ENCODE measurements at regions not wholly inside any gene's neighbourhood (a gene's known extent, or its start where the extent isn't known, plus 50 kb on each side); places are given as distances from the start of the nearest gene placed in this dataset.

DNA sequence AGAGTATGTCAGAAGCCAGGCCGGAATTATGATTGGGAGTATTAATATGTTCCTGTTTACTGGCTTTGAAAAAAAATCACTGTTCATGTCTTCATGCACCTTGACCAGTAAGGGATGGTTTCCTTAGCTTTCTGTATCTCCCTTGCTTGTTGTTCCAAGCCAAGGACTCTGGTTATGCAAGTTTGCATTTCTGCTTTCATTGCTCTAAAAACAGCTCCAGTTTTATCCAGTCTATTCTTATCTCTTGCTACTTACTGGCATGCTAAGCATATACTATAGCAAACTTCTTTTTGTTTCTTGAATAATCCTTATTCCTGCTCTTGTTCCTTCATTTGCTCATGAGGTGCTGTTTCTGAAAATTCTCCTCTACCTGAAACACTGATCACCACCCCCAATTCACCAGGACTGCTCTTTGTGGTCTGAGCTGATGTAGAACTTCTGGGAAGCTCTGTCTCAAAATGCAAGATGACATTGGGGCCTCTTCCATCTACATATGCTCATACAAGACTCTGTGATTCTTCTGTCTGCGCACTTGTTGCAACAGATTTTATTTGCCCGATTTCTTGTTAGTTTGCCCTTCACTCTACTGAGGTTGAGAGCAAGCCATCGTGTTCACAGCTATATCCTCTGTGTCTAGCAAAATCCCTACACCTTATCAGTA is 173.0 kb downstream of the EBLN2 start:
- Histone ChIP-seq H3K9me3 (replicated peaks; ENCODE audit: control insufficient read depth, insufficient read depth, low read depth, low read length) (no peaks in the 10 kb centered on the region), H4K20me1 (replicated peaks; ENCODE audit: control insufficient read depth, insufficient read depth, low read length) (no peaks in the 10 kb centered on the region), H3K9ac (ENCODE audit: insufficient read depth in 1 of 2, low read depth in 2 of 2, low read length in 2 of 2) (no peak overlapping the region), H3K9me1 (ENCODE audit: control insufficient read depth, insufficient read depth, low read length) (no peaks in the 10 kb centered on the region), H3K4me3 (no peak overlapping the region), H3K36me3 (ENCODE audit: control insufficient read depth, insufficient read depth, low read length) (no peaks in the 10 kb centered on the region), H3K27ac (ENCODE audit: extremely low read depth, low read depth, low read length) (no peak overlapping the region), H3K79me2 (ENCODE audit: control insufficient read depth, insufficient read depth, low read length) (no peaks in the 10 kb centered on the region), H3K27me3 (ENCODE audit: control insufficient read depth in 2 of 2, insufficient read depth in 2 of 2, low read length in 2 of 2) (peaks cover 0 to 7% of the 10 kb centered on the region in 2 experiments; a peak in 2 of 5 replicates), H2AFZ (ENCODE audit: low read depth, low read length) (no peak overlapping the region), H3K4me2 (ENCODE audit: insufficient read depth, low read length) (no peak overlapping the region), H3K4me1 (replicated peaks in 1 of 2; ENCODE audit: control insufficient read depth in 2 of 2, insufficient read depth in 2 of 2, low read length in 2 of 2) (no peaks in the 10 kb centered on the region)
- no peak for TF ChIP-seq MTA3 (IDR thresholded peaks at IDR 0.05; ENCODE audit: borderline replicate concordance)
- TF ChIP-seq LEF1 (IDR thresholded peaks at IDR 0.05): no peak
- DNase-seq (ENCODE audit: extremely low read depth in 1 of 4, low spot score in 3 of 4) (no peak), ATAC-seq (no peak), FAIRE-seq (no peak)
- BruUV-seq (replicated peaks): no TSS peak
- POLR2A ChIA-PET: interaction anchor here (0.8 kb wide), 1 partner anchor 19 kb away, joined by 3 read pairs; no protein-coding TSS in a partner anchor
- intact Hi-C loops (cut with micrococcal nuclease) (no loop called here), in situ Hi-C loops (cut with MboI) (no loop called here)
- 2% methylated on average over 4 of the region's 4 CpGs for WGBS (ENCODE audit: insufficient coverage, low coverage, missing lambda C conversion rate)
- CTCF ChIA-PET (ENCODE audit: low intra/inter-chr PET ratio): no interaction called here

GRCh38 chr3:73235768-73236167 is 174.3 kb downstream of the EBLN2 start:
- H4K20me1 ChIP-seq (replicated peaks; ENCODE audit: control insufficient read depth, insufficient read depth, low read length): no peaks in the 10 kb centered on the region
- no peak overlapping the region for H3K4me2 ChIP-seq (ENCODE audit: insufficient read depth, low read length)
- no peak overlapping the region for H2AFZ ChIP-seq (ENCODE audit: low read depth, low read length)
- H3K79me2 ChIP-seq (ENCODE audit: control insufficient read depth, insufficient read depth, low read length): no peaks in the 10 kb centered on the region
- intact Hi-C loops (cut with micrococcal nuclease) (no loop called here), in situ Hi-C loops (cut with MboI) (no loop called here)
- H3K9me1 ChIP-seq (ENCODE audit: control insufficient read depth, insufficient read depth, low read length): no peaks in the 10 kb centered on the region
- no peaks in the 10 kb centered on the region for H3K36me3 ChIP-seq (ENCODE audit: control insufficient read depth, insufficient read depth, low read length)
- H3K27ac ChIP-seq (ENCODE audit: extremely low read depth, low read depth, low read length): no peak overlapping the region
- BruUV-seq (replicated peaks): no TSS peak
- 2% methylated on average over 6 of the region's 7 CpGs for WGBS (ENCODE audit: insufficient coverage, low coverage, missing lambda C conversion rate)
- ATAC-seq: no peak
- H3K4me1 ChIP-seq (replicated peaks in 1 of 2; ENCODE audit: control insufficient read depth in 2 of 2, insufficient read depth in 2 of 2, low read length in 2 of 2): no peaks in the 10 kb centered on the region
- H3K9me3 ChIP-seq (replicated peaks; ENCODE audit: control insufficient read depth, insufficient read depth, low read depth, low read length): no peaks in the 10 kb centered on the region
- FAIRE-seq: no peak
- ChIA-PET CTCF (ENCODE audit: low intra/inter-chr PET ratio) (no interaction called here), POLR2A (no interaction called here)
- H3K4me3 ChIP-seq: no peak overlapping the region
- H3K9ac ChIP-seq (ENCODE audit: insufficient read depth in 1 of 2, low read depth in 2 of 2, low read length in 2 of 2): no peak overlapping the region
- H3K27me3 ChIP-seq (ENCODE audit: control insufficient read depth in 2 of 2, insufficient read depth in 2 of 2, low read length in 2 of 2): no peaks in the 10 kb centered on the region; a peak in 2 of 5 replicates
- TF ChIP-seq TCF7 (IDR thresholded peaks at IDR 0.05; ENCODE audit: borderline replicate concordance) (no peak), NBN (IDR thresholded peaks at IDR 0.05; ENCODE audit: low read depth) (no peak), JUN (IDR thresholded peaks at IDR 0.05; ENCODE audit: borderline replicate concordance, low read depth, low read length) (no peak), JUN (CRISPR knock-in tag; IDR thresholded peaks at IDR 0.05; ENCODE audit: borderline replicate concordance) (no peak), ZNF324 (CRISPR knock-in tag; IDR thresholded peaks at IDR 0.05) (no peak), PYGO2 (tag; IDR thresholded peaks at IDR 0.05) (no peak), YY1 (IDR thresholded peaks at IDR 0.05; ENCODE audit: borderline replicate concordance in 1 of 3, control insufficient read depth in 1 of 3, extremely low read depth in 1 of 3, insufficient read depth in 3 of 3, insufficient read length in 1 of 3, insufficient replicate concordance in 2 of 3, low read depth in 1 of 3, low read length in 2 of 3) (no peak), ZNF140 (CRISPR knock-in tag; IDR thresholded peaks at IDR 0.05) (no peak), ZNF239 (CRISPR knock-in tag; IDR thresholded peaks at IDR 0.05) (no peak), SAP30 (IDR thresholded peaks at IDR 0.05; ENCODE audit: borderline replicate concordance, insufficient read depth, low read depth, low read length, poor library complexity, severe bottlenecking) (no peak), ZNF3 (CRISPR knock-in tag; IDR thresholded peaks at IDR 0.05) (no peak), FOXK2 (conservative IDR thresholded peaks at IDR 0.05 in 1 of 2, IDR thresholded peaks at IDR 0.05 in 1 of 2; ENCODE audit: low read depth in 2 of 2) (no peak)
- TF ChIP-seq, protein P1, sequence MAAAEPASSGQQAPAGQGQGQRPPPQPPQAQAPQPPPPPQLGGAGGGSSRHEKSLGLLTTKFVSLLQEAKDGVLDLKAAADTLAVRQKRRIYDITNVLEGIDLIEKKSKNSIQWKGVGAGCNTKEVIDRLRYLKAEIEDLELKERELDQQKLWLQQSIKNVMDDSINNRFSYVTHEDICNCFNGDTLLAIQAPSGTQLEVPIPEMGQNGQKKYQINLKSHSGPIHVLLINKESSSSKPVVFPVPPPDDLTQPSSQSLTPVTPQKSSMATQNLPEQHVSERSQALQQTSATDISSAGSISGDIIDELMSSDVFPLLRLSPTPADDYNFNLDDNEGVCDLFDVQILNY (CRISPR knock-in tag; IDR thresholded peaks at IDR 0.05): no peak
- no peak for DNase-seq (ENCODE audit: extremely low read depth in 1 of 4, low spot score in 3 of 4)

Data from K562 (cell line).